ENCODE measurements at regions not wholly inside any gene's neighbourhood (a gene's known extent, or its start where the extent isn't known, plus 50 kb on each side); places are given as distances from the start of the nearest gene placed in this dataset.
"Not testable (repeated sequence)": the region's sequence is repeated elsewhere in the genome, so short reads cannot be mapped to it uniquely, and the experiment has no call there.

DNA sequence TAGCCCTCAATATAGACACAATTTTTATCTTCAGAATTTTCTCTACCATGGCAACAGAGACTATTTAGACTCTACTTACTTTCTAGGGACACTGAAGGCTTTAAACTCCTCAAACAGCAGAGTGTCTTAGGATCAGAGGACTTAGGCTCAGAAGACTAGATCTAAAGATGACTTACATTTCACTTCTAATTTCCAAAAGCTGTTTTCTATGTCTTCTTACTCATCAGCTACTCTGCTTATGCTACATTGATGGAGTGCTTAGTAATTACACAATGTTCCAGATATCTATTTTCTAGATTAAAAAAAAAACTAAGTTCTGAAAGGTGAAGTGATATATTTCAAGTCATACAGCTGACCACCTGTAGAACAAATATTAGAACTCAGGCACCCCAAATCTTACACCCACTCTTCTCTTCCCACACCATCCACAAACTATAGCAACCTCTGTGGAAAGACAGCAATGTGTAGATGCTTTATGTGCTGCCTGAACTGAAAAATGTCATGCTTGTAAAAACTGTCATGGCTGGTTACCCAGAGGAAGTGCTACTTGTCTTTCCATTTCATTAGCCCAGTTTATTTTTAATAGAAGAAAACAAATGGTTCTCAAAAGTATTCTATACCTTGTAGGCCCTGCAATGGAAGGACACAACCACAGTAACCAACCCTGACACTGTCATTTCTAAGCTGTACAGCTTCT is 831.0 kb upstream of the ACVR2A start:
- no peak for DNase-seq (ENCODE audit: low spot score)

DNA sequence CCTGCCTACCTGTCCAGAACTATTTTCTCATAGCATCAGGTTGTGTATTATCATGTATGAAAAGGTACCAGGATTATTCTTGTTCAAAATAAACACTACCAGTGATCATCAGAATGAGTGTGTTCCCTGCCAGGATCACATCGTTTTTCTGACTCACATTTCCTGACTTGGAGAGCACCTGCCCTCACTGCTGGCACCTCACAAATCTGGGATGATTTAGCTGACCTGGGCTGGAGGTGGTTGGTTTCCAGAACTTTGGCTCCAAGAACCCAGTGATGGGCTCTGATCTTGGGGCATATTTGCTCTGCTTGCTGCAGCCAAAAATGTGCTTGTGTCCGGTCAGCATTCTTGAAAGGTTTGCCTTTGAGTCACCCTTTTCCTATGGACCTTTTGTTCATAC is 836.3 kb upstream of the ACVR2A start:
- DNase-seq (ENCODE audit: low spot score): no peak

- no peak for DNase-seq (ENCODE audit: low spot score)
Measured at GRCh38 chr2:147006736-147007141, 838.1 kb upstream of the ACVR2A start.

DNA sequence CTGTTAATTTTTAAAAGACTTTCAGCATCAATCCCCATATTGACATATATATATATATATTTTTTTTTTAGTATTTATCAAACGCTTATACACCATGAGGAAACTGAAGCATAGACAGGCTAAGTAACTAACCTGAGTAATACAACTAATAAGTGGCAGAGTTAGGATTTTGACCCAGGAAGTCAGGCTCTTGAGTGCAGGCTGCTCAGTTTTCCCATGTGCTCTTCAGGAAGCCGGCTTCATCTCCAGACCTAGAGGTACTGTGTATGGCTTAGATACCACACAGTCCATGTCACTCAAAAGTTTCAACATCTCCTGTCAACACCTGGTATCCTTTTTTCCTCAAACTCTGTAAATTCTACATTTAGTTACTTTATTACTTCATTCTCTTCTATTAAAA is 841.7 kb upstream of the ACVR2A start:
- DNase-seq (ENCODE audit: low spot score): no peak

GRCh38 chr2:147002256-147002655 is 842.6 kb upstream of the ACVR2A start:
- DNase-seq (ENCODE audit: low spot score): no peak

- DNase-seq (ENCODE audit: low spot score): no peak
Measured at GRCh38 chr2:147001061-147001460, 843.8 kb upstream of the ACVR2A start.

- not testable (repeated sequence) for DNase-seq (ENCODE audit: low spot score)
Measured at GRCh38 chr2:147000151-147000550, 844.7 kb upstream of the ACVR2A start.

GRCh38 chr2:146997945-146998344 is 846.9 kb upstream of the ACVR2A start:
- no peak for DNase-seq (ENCODE audit: low spot score)

GRCh38 chr2:146997488-146997887 is 847.3 kb upstream of the ACVR2A start:
- DNase-seq (ENCODE audit: low spot score): no peak

- DNase-seq (ENCODE audit: low spot score): no peak
Measured at GRCh38 chr2:146994246-146994645, 850.6 kb upstream of the ACVR2A start.

GRCh38 chr2:146992466-146992865 is 852.4 kb upstream of the ACVR2A start:
- no peak for DNase-seq (ENCODE audit: low spot score)

- no peak for DNase-seq (ENCODE audit: low spot score)
Measured at GRCh38 chr2:146992057-146992456, 852.8 kb upstream of the ACVR2A start.

DNA sequence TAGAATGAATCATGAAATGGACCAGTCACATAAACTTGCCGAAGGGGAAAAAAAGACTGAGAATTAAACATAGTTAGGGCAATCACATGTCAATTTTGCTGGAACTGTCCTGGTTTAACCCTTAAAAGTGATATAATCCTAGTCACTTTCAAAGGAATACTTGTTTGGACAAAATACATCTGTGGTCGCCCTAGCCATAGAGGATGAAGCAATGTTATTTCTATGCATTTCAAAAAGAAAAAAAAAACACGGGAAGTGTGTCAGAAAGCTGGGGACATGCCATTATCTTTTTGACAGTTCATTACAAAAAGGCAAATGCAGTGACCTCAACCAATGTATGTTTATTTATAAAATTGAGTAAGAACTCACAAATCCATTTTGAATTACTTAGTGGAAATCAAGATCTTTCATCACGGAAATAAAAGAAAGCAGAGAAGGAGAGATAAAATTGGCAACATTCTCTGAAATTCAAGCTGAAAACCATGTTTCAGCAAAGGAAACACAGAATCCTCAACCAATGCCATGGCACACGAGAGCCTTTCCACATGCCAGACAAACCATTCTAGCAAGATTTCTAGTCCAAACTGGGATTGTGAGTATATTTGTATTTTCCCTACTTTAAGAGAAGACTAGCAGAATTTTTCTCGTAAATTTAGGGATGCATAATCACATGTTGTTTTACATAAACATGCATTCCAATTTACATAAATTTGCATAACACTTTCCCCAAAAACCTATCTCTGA is 854.3 kb upstream of the ACVR2A start:
- DNase-seq (ENCODE audit: low spot score): no peak

GRCh38 chr2:146989741-146990140 is 855.1 kb upstream of the ACVR2A start:
- DNase-seq (ENCODE audit: low spot score): no peak

DNA sequence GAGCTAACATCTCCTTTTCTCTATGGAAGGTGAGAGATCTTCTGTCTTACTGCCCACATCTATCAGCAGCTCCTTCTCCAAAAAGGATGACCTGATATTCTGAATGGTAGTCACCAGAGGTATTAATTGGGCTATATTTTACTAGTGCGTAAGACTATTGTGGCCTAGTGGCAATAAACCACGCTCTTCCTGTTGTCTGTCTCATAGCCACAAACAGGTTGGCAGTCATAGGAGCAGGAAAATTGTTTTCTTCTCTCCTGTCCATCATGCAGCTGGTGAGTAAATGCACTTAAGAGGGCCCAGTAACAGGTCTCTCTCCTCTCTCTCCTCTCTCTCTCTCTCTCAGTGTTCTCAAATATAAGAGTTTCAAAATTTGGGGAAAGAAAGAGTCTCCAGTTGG is 856.8 kb upstream of the ACVR2A start:
- DNase-seq (ENCODE audit: low spot score): no peak

DNA sequence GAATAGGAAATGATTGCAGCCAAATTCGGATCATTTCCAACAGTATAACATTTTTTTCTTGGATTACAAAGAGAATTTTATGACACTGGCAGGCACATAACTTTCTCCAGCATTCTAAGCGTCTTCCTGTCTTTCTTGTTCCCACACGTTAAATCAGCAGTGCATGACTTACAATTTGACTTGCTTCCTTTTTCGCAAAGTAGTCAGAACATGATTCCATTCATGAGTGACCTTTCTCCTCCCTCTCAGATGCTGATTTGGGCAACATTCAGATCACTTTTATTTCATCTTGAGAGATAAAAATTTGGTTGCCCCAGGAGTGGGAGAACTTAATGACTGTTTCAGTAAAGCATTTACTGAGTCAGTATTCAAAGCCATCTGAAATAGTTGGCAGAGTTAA is 858.7 kb upstream of the ACVR2A start:
- no peak for DNase-seq (ENCODE audit: low spot score)

GRCh38 chr2:146985753-146986152 is 859.1 kb upstream of the ACVR2A start:
- no peak for DNase-seq (ENCODE audit: low spot score)

DNA sequence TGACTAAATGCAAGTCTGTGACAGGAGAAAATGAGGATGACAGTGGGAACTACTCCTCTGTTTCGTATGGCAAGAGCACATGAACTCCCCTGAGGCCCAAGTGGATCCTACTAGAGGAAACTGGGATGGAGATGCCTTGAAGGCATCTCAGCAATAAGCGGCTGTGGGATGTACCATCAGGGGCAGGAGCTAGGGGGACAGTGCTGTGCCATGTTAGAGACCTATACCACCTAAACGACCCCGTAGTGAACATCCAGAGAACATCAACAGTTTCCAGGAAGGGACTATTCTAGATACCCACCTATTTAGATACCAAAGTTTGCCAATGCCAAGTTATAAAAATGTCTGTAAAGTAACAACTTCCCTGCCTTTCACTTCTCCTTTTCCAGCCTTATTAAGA is 860.8 kb upstream of the ACVR2A start:
- no peak for DNase-seq (ENCODE audit: low spot score)

DNA sequence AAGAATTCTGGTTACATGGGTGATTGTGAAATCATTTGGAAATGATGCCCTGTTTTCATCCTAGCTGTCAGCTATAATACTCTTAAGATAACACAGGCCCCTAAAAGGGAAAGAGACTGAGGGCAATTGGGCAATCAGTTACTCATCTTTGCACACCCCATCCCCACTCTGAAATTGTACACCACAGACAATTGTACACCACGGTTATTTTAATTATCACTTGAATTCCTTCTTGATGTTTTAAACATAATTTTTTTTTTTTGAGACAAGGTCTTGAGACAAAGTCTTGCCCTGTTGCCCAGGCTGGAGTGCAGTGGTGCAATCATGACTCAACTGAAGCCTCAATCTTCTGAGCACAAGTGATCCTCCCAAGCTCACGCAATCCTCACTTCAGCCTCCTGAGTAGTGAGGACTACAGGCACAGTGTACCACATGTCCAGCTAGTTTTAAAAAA is 862.4 kb upstream of the ACVR2A start:
- DNase-seq (ENCODE audit: low spot score): no peak

DNA sequence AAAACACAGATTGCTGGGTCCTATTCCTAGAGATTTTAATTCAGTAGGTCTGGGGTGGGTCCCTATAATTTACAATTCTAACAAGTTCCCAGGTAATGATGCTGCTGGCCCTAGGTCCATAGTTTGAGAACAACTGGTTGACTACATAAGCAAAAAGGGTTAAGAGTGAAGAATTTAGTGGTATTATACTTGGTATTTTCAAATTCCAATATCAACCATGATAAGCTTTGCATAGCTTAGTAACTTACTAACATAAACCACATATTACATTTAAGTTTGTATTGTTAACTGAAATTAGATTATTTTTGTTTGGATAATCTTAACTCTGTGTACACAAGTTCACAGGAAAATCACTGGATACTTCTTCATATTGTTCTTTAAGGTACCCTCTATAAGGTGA is 862.9 kb upstream of the ACVR2A start:
- no peak for DNase-seq (ENCODE audit: low spot score)

- no peak for DNase-seq (ENCODE audit: low spot score)
Measured at GRCh38 chr2:146979746-146980145, 865.1 kb upstream of the ACVR2A start.

- no peak for DNase-seq (ENCODE audit: low spot score)
Measured at GRCh38 chr2:146978577-146979555, 866.0 kb upstream of the ACVR2A start.
